ENCODE measurements at regions not wholly inside any gene's neighbourhood (a gene's known extent, or its start where the extent isn't known, plus 50 kb on each side); places are given as distances from the start of the nearest gene placed in this dataset.

DNA sequence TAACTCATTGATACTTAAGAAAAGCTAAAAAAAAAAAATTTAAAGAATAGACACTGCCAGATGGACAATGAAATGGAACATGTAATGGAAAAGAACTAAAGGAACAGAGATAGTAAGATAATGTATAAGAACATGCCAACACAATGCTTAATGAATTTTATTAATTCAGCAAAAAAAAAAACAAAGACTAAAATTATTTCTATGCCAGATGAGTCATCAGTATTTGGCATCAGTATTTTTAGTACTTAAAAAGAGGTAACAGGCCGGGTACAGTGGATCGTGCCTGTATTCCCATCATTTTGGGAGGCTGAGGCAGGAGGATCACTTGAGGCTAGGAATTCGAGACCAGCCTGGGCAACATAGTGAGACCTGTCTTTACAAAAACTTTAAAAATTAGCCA is 168.5 kb downstream of the CYB561 start:
- TF ChIP-seq CTCF (IDR thresholded peaks at IDR 0.05; ENCODE audit: control extremely low read depth, extremely low read depth) = no peak
- WGBS, 2 donors = 92 to 95% methylated on average over 3 of the region's 3 CpGs
- no peak for ATAC-seq (ENCODE audit: insufficient read depth, low FRiP score)

GRCh38 chr17:63278728-63279442 is 167.2 kb downstream of the CYB561 start:
- DNase-seq (no peak), ATAC-seq (ENCODE audit: insufficient read depth, low FRiP score) (no peak)
- Histone ChIP-seq H3K27ac (ENCODE audit: low read depth in 1 of 2, low read length in 1 of 2) (no peak overlapping the region), H3K36me3 (ENCODE audit: control insufficient read depth in 4 of 4, insufficient read depth in 4 of 4, low read length in 4 of 4) (peaks cover 0 to 1% (median 0%) of the 10 kb centered on the region in 4 donors), H3K4me1 (ENCODE audit: control insufficient read depth in 5 of 5, insufficient read depth in 5 of 5, low read length in 5 of 5) (peaks cover 0 to 16% (median 2%) of the 10 kb centered on the region in 5 donors), H3K27me3 (ENCODE audit: control insufficient read depth in 3 of 3, insufficient read depth in 3 of 3, low read length in 2 of 3) (no peaks in the 10 kb centered on the region), H3K9ac (ENCODE audit: insufficient read depth in 1 of 2, low read length in 2 of 2) (no peak overlapping the region), H3K9me3 (ENCODE audit: control insufficient read depth in 4 of 4, insufficient read depth in 3 of 4, low read length in 3 of 4) (no peaks in the 10 kb centered on the region), H3K4me3 (no peak overlapping the region)
- no peak for TF ChIP-seq CTCF (IDR thresholded peaks at IDR 0.05; ENCODE audit: control extremely low read depth, extremely low read depth)
- 41 to 45% methylated on average over 2 of the region's 2 CpGs for WGBS, 2 donors

More for the DNA sequence above, 168.5 kb downstream of the CYB561 start:
- no peaks in the 10 kb centered on the region for H3K27me3 ChIP-seq (ENCODE audit: control insufficient read depth in 3 of 3, insufficient read depth in 3 of 3, low read length in 2 of 3)
- peaks cover 0 to 16% (median 2%) of the 10 kb centered on the region in 5 donors for H3K4me1 ChIP-seq (ENCODE audit: control insufficient read depth in 5 of 5, insufficient read depth in 5 of 5, low read length in 5 of 5)
- H3K27ac ChIP-seq (ENCODE audit: low read depth in 1 of 2, low read length in 1 of 2) = no peak overlapping the region
- no peak overlapping the region for H3K9ac ChIP-seq (ENCODE audit: insufficient read depth in 1 of 2, low read length in 2 of 2)
- no peak for DNase-seq
- no peak overlapping the region for H3K4me3 ChIP-seq
- H3K9me3 ChIP-seq (ENCODE audit: control insufficient read depth in 4 of 4, insufficient read depth in 3 of 4, low read length in 3 of 4) = no peaks in the 10 kb centered on the region
- peaks cover 0 to 1% (median 0%) of the 10 kb centered on the region in 4 donors for H3K36me3 ChIP-seq (ENCODE audit: control insufficient read depth in 4 of 4, insufficient read depth in 4 of 4, low read length in 4 of 4)

DNA sequence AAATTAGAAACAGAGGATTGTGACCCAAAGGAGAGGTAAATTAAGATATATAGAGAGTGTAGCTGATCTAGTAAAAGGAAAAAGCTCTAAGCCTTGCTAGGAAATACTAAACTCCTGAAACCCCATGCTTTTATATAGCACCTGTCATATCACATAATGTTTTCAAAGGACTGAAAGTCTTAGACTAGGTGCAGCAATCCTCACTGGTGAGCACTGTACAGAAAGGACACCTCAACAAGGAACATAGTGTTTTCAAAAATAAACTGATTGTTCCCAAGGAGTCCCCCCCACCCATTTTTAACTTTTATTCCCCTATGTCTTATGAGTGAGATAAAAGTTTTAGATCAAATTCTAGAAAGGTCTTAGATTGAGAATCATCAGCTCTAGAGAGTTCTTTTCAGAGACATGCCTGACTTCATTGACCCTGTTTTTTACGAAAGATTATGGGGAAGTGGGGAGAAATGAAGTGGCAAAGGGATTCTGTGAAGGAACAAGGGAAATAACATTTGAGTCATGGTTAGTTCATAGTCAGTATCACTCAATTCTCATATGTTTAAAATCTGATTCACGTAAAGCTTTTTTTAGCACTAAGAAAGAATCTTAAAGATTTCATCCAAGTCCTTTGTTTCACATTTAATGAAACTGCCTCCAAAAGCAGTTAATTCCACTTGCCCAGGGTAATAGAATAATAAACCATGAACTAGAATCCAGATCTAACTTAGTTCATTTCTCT is 166.4 kb downstream of the CYB561 start:
- peaks cover 0 to 16% (median 2%) of the 10 kb centered on the region in 5 donors for H3K4me1 ChIP-seq (ENCODE audit: control insufficient read depth in 5 of 5, insufficient read depth in 5 of 5, low read length in 5 of 5)
- no peak overlapping the region for H3K27ac ChIP-seq (ENCODE audit: low read depth in 1 of 2, low read length in 1 of 2)
- no peak overlapping the region for H3K9ac ChIP-seq (ENCODE audit: insufficient read depth in 1 of 2, low read length in 2 of 2)
- H3K27me3 ChIP-seq (ENCODE audit: control insufficient read depth in 3 of 3, insufficient read depth in 3 of 3, low read length in 2 of 3) = no peaks in the 10 kb centered on the region
- H3K36me3 ChIP-seq (ENCODE audit: control insufficient read depth in 4 of 4, insufficient read depth in 4 of 4, low read length in 4 of 4) = peaks cover 0 to 1% (median 0%) of the 10 kb centered on the region in 4 donors
- DNase-seq (no peak), ATAC-seq (ENCODE audit: insufficient read depth, low FRiP score) (no peak)
- no peak for TF ChIP-seq CTCF (IDR thresholded peaks at IDR 0.05; ENCODE audit: control extremely low read depth, extremely low read depth)
- H3K9me3 ChIP-seq (ENCODE audit: control insufficient read depth in 4 of 4, insufficient read depth in 3 of 4, low read length in 3 of 4) = no peaks in the 10 kb centered on the region
- no peak overlapping the region for H3K4me3 ChIP-seq
- 65 to 68% methylated on average over 2 of the region's 2 CpGs for whole genome bisulfite sequencing, 2 donors
